Immature natural killer cell (primary cell): ENCODE measurements at regions not wholly inside any gene's neighbourhood (a gene's known extent, or its start where the extent isn't known, plus 50 kb on each side); places are given as distances from the start of the nearest gene placed in this dataset.

Experiments
- DNase-seq, 3 donors: peaks; one replicate each; pipeline ENCODE4 v3.0.0; 2022; ENCODE audit warnings: mixed read lengths in 1 of 3
- H3K27ac Mint-ChIP-seq, 6 donors: one replicate each; pipeline ENCODE4 v1.8.0; 2020; ENCODE audit warnings: mixed read lengths in 6 of 6, mild to moderate bottlenecking in 5 of 6, inconsistent platforms in 4 of 6, moderate library complexity in 3 of 6
- H3K27me3 Mint-ChIP-seq, 3 donors: one replicate each; pipeline ENCODE4 v1.8.0; 2020 to 2021; ENCODE audit warnings: low read depth in 3 of 3, mild to moderate bottlenecking in 3 of 3, mixed read lengths in 3 of 3, moderate library complexity in 3 of 3, inconsistent platforms in 1 of 3
- H3K36me3 Mint-ChIP-seq, 3 donors: one replicate each; pipeline ENCODE4 v1.8.0; 2020; ENCODE audit warnings: mixed read lengths in 3 of 3, inconsistent platforms in 2 of 3, mild to moderate bottlenecking in 2 of 3
- H3K4me1 Mint-ChIP-seq, 2 donors: one replicate each; pipeline ENCODE4 v1.8.0; 2020; ENCODE audit warnings: inconsistent platforms in 2 of 2, mild to moderate bottlenecking in 2 of 2, mixed read lengths in 2 of 2, moderate library complexity in 1 of 2
- H3K4me3 Mint-ChIP-seq, 5 donors: one replicate each; pipeline ENCODE4 v1.8.0; 2020; ENCODE audit warnings: mild to moderate bottlenecking in 5 of 5, mixed read lengths in 5 of 5, inconsistent platforms in 3 of 5, moderate library complexity in 3 of 5
- H3K9me3 Mint-ChIP-seq, 6 donors: one replicate each; pipeline ENCODE4 v1.8.0; 2020; ENCODE audit warnings: mild to moderate bottlenecking in 6 of 6, mixed read lengths in 6 of 6, inconsistent platforms in 4 of 6, moderate library complexity in 3 of 6

- Mint-ChIP-seq H3K27ac (no peak overlapping the region), H3K4me3 (no peak overlapping the region), H3K9me3 (peaks cover 0 to 5% (median 0%) of the 10 kb centered on the region in 6 donors), H3K4me1 (no peaks in the 10 kb centered on the region), H3K36me3 (peaks cover 0 to 4% (median 0%) of the 10 kb centered on the region in 3 donors), H3K27me3 (peaks cover 0 to 21% (median 3%) of the 10 kb centered on the region in 3 donors)
- DNase-seq, result no peak
These were observed 64.9 kb upstream of the ZFP64 start for GRCh38 chr20:52256454-52256853.

GRCh38 chr20:52252664-52253063 lies 61.1 kb upstream of the ZFP64 start:
- Mint-ChIP-seq H3K4me1 (no peaks in the 10 kb centered on the region), H3K4me3 (no peak overlapping the region), H3K27me3 (peaks cover 0 to 13% (median 3%) of the 10 kb centered on the region in 3 donors), H3K9me3 (peaks cover 0 to 5% (median 0%) of the 10 kb centered on the region in 6 donors), H3K36me3 (peaks cover 0 to 4% (median 0%) of the 10 kb centered on the region in 3 donors), H3K27ac (no peak overlapping the region)
- DNase-seq, result no peak

GRCh38 chr20:52251827-52252226 lies 60.2 kb upstream of the ZFP64 start:
- Mint-ChIP-seq H3K27me3 (peaks cover 3 to 12% (median 3%) of the 10 kb centered on the region in 3 donors), H3K4me3 (no peak overlapping the region), H3K36me3 (peaks cover 0 to 4% (median 0%) of the 10 kb centered on the region in 3 donors), H3K27ac (no peak overlapping the region), H3K9me3 (peaks cover 0 to 5% (median 0%) of the 10 kb centered on the region in 6 donors), H3K4me1 (no peaks in the 10 kb centered on the region)
- no peak for DNase-seq

GRCh38 chr20:52251136-52251700 lies 59.6 kb upstream of the ZFP64 start:
- H3K36me3 Mint-ChIP-seq, result peaks cover 0 to 4% (median 0%) of the 10 kb centered on the region in 3 donors
- no peak overlapping the region for H3K4me3 Mint-ChIP-seq
- H3K9me3 Mint-ChIP-seq, result peaks cover 0 to 5% (median 0%) of the 10 kb centered on the region in 6 donors
- DNase-seq, result no peak
- peaks cover 3 to 10% (median 5%) of the 10 kb centered on the region in 3 donors for H3K27me3 Mint-ChIP-seq
- no peak overlapping the region for H3K27ac Mint-ChIP-seq
- H3K4me1 Mint-ChIP-seq, result no peaks in the 10 kb centered on the region

- Mint-ChIP-seq H3K36me3 (no peaks in the 10 kb centered on the region), H3K4me3 (no peak overlapping the region), H3K27ac (no peak overlapping the region), H3K4me1 (no peaks in the 10 kb centered on the region), H3K27me3 (peaks cover 3 to 8% (median 3%) of the 10 kb centered on the region in 3 donors), H3K9me3 (no peaks in the 10 kb centered on the region)
- no peak for DNase-seq
These were observed 56.0 kb upstream of the ZFP64 start for GRCh38 chr20:52247548-52247947.

- no peak overlapping the region for H3K4me3 Mint-ChIP-seq
- no peaks in the 10 kb centered on the region for H3K36me3 Mint-ChIP-seq
- H3K9me3 Mint-ChIP-seq, result no peaks in the 10 kb centered on the region
- peaks cover 0 to 8% (median 0%) of the 10 kb centered on the region in 3 donors for H3K27me3 Mint-ChIP-seq
- no peak for DNase-seq
- no peak overlapping the region for H3K27ac Mint-ChIP-seq
- no peaks in the 10 kb centered on the region for H3K4me1 Mint-ChIP-seq
These were observed 54.8 kb upstream of the ZFP64 start for GRCh38 chr20:52246366-52246765.

GRCh38 chr20:52244702-52245101 lies 53.1 kb upstream of the ZFP64 start:
- Mint-ChIP-seq H3K36me3 (no peaks in the 10 kb centered on the region), H3K27ac (no peak overlapping the region), H3K4me3 (no peak overlapping the region), H3K4me1 (no peaks in the 10 kb centered on the region), H3K27me3 (peaks cover 0 to 14% (median 2%) of the 10 kb centered on the region in 3 donors), H3K9me3 (no peaks in the 10 kb centered on the region)
- DNase-seq, result no peak

GRCh38 chr20:52242237-52243230 lies 51.0 kb upstream of the ZFP64 start:
- H3K27me3 Mint-ChIP-seq, result peaks cover 2 to 18% (median 3%) of the 10 kb centered on the region in 3 donors
- H3K27ac Mint-ChIP-seq, result no peak overlapping the region
- H3K36me3 Mint-ChIP-seq, result no peaks in the 10 kb centered on the region
- no peaks in the 10 kb centered on the region for H3K4me1 Mint-ChIP-seq
- peak in 2 of 3 donors; percentile 9 to 22 for DNase-seq
- H3K9me3 Mint-ChIP-seq, result no peaks in the 10 kb centered on the region
- H3K4me3 Mint-ChIP-seq, result no peak overlapping the region
